ENCODE measurements at regions not wholly inside any gene's neighbourhood (a gene's known extent, or its start where the extent isn't known, plus 50 kb on each side); places are given as distances from the start of the nearest gene placed in this dataset.

DNA sequence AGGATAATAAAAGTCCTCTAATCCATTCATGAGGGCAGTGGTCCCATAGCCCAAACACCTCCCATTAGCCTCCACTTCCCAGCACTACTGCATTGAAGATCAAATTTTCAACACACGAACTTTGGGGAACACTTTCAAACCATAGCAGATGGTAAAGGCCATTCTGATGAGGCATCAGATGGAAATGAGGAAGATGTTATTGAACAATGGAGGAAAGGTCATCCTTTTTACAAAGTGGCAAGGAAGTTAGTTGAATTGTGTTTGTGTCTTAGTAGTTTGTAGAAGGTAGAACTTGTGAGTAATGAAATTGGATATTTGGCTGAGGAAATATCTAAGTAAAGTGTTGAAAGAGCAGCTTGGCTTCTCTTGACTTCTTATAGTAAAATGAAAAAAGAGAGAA, 93.3 kb upstream of the NLRP1 start:
- DNase-seq, result no peak
- H3K27ac Mint-ChIP-seq (ENCODE audit: unreplicated experiment), result no peak overlapping the region
- TF ChIP-seq, protein P1, sequence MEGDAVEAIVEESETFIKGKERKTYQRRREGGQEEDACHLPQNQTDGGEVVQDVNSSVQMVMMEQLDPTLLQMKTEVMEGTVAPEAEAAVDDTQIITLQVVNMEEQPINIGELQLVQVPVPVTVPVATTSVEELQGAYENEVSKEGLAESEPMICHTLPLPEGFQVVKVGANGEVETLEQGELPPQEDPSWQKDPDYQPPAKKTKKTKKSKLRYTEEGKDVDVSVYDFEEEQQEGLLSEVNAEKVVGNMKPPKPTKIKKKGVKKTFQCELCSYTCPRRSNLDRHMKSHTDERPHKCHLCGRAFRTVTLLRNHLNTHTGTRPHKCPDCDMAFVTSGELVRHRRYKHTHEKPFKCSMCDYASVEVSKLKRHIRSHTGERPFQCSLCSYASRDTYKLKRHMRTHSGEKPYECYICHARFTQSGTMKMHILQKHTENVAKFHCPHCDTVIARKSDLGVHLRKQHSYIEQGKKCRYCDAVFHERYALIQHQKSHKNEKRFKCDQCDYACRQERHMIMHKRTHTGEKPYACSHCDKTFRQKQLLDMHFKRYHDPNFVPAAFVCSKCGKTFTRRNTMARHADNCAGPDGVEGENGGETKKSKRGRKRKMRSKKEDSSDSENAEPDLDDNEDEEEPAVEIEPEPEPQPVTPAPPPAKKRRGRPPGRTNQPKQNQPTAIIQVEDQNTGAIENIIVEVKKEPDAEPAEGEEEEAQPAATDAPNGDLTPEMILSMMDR (IDR thresholded peaks at IDR 0.05; ENCODE audit: partially characterized antibody, unreplicated experiment), result no peak
- H3K9me3 Mint-ChIP-seq (ENCODE audit: unreplicated experiment), result peaks cover 3% of the 10 kb centered on the region
- no peak overlapping the region for H3K4me3 Mint-ChIP-seq (ENCODE audit: unreplicated experiment)
- peaks cover 2% of the 10 kb centered on the region for H3K27me3 Mint-ChIP-seq (ENCODE audit: unreplicated experiment)
- peaks cover 9% of the 10 kb centered on the region for H3K36me3 Mint-ChIP-seq (ENCODE audit: unreplicated experiment)
- no peaks in the 10 kb centered on the region for H3K4me1 Mint-ChIP-seq (ENCODE audit: low read depth, unreplicated experiment)

DNA sequence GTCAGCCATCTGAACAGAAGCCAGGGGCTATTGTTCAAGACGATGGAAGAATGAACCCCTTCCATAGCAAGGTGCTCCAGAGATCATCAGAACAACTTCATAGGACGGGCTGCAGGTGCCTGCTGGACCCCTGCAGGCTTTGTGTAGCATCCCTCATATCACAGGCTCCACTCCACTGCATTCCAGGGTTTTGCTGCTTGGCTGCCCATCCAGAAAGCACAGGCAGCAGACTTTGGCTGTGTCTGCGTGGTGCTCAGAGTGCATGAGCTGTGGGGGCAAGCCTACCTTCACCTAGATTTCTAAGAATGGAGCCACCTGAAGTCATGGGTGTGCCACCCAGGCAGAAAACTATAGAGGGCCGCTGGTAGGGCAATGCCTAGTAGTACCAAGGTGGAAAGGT, 93.9 kb upstream of the NLRP1 start:
- H3K27me3 Mint-ChIP-seq (ENCODE audit: unreplicated experiment), result peaks cover 2% of the 10 kb centered on the region
- H3K4me3 Mint-ChIP-seq (ENCODE audit: unreplicated experiment), result no peak overlapping the region
- H3K36me3 Mint-ChIP-seq (ENCODE audit: unreplicated experiment), result peaks cover 9% of the 10 kb centered on the region
- no peak overlapping the region for H3K27ac Mint-ChIP-seq (ENCODE audit: unreplicated experiment)
- peaks cover 3% of the 10 kb centered on the region for H3K9me3 Mint-ChIP-seq (ENCODE audit: unreplicated experiment)
- DNase-seq, result no peak
- TF ChIP-seq, protein P1 (IDR thresholded peaks at IDR 0.05; ENCODE audit: partially characterized antibody, unreplicated experiment), result no peak
- no peaks in the 10 kb centered on the region for H3K4me1 Mint-ChIP-seq (ENCODE audit: low read depth, unreplicated experiment)

DNA sequence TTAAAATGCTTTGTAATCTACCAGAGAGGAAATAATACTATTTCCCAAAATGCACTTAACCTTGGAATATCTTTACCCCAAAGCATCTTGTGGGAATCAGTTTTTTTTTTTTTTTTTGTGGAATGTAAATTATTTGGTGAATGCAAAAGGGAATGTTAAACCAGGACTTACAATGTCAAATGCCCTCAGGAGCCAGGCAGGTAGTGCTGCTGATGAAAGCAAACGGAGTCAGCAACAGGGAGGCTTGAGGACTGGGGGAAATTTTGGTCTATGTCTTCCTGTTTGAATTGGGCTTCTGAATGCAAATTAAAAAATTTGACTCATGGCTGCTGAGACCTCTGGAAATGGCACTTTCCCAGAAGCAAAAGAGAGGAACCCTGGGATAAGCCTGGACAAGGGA, 96.5 kb upstream of the NLRP1 start:
- H3K27ac Mint-ChIP-seq (ENCODE audit: unreplicated experiment), result no peak overlapping the region
- peaks cover 1% of the 10 kb centered on the region for H3K27me3 Mint-ChIP-seq (ENCODE audit: unreplicated experiment)
- peaks cover 4% of the 10 kb centered on the region for H3K36me3 Mint-ChIP-seq (ENCODE audit: unreplicated experiment)
- peaks cover 2% of the 10 kb centered on the region for H3K9me3 Mint-ChIP-seq (ENCODE audit: unreplicated experiment)
- no peaks in the 10 kb centered on the region for H3K4me1 Mint-ChIP-seq (ENCODE audit: low read depth, unreplicated experiment)
- TF ChIP-seq, protein P1 (IDR thresholded peaks at IDR 0.05; ENCODE audit: partially characterized antibody, unreplicated experiment), result no peak
- no peak for DNase-seq
- H3K4me3 Mint-ChIP-seq (ENCODE audit: unreplicated experiment), result no peak overlapping the region

DNA sequence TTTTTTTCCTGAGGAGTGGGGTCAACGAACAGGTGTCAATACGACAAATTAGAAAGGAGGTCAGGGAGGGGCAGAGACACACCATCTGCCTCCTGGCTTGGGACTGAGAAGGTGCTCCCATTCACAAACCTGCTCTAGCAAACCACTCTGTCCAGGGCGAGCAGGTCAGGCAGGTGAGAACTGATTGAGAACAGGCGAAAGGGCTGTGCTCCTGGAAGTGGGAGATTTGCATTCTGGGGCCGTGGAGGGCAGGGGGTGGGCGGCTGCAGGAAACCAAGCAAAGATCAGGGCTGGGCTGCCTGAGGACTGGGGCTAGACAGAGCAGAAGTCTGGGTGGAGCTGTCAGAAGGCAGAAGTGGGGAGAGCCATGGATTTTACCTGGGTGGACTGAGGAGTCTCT, 98.9 kb upstream of the NLRP1 start:
- peaks cover 7% of the 10 kb centered on the region for H3K9me3 Mint-ChIP-seq (ENCODE audit: unreplicated experiment)
- no peak overlapping the region for H3K27ac Mint-ChIP-seq (ENCODE audit: unreplicated experiment)
- no peaks in the 10 kb centered on the region for H3K4me1 Mint-ChIP-seq (ENCODE audit: low read depth, unreplicated experiment)
- H3K27me3 Mint-ChIP-seq (ENCODE audit: unreplicated experiment), result peaks cover 1% of the 10 kb centered on the region
- TF ChIP-seq, protein P1 (IDR thresholded peaks at IDR 0.05; ENCODE audit: partially characterized antibody, unreplicated experiment), result no peak
- no peak overlapping the region for H3K4me3 Mint-ChIP-seq (ENCODE audit: unreplicated experiment)
- DNase-seq, result no peak
- H3K36me3 Mint-ChIP-seq (ENCODE audit: unreplicated experiment), result no peaks in the 10 kb centered on the region

DNA sequence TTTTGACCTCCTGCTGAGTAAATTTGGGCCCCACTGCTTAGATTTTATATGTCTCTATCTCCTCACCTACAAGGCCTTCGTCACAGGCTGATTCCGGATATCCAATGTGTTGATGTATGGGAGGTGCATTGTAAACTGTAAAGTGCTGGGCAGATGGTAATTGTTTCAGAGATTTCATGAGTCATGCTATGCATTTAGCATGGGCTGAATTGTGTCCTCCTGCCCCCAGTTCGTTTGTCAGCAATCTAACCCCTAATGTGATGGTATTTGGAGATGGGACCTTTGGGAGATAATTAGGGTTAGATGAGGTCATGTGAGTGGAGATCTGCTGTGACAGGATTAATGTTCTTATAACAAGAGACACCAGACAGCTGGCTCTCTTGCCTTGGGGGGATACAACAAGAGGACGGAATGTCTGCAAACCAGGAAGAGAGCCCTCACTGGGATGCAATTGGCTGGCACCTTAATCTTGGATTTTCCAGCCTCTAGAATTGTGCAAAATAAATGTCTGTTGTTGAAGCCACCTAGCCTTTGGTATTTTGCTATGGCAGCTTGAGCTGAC, 101.8 kb upstream of the NLRP1 start:
- H3K36me3 Mint-ChIP-seq (ENCODE audit: unreplicated experiment), result peaks cover 4% of the 10 kb centered on the region
- DNase-seq, result no peak
- TF ChIP-seq, protein P1 (IDR thresholded peaks at IDR 0.05; ENCODE audit: partially characterized antibody, unreplicated experiment), result no peak
- no peaks in the 10 kb centered on the region for H3K4me1 Mint-ChIP-seq (ENCODE audit: low read depth, unreplicated experiment)
- no peak overlapping the region for H3K4me3 Mint-ChIP-seq (ENCODE audit: unreplicated experiment)
- H3K27me3 Mint-ChIP-seq (ENCODE audit: unreplicated experiment), result peaks cover 1% of the 10 kb centered on the region
- no peak overlapping the region for H3K27ac Mint-ChIP-seq (ENCODE audit: unreplicated experiment)
- peaks cover 13% of the 10 kb centered on the region for H3K9me3 Mint-ChIP-seq (ENCODE audit: unreplicated experiment)
